ENCODE measurements at regions not wholly inside any gene's neighbourhood (a gene's known extent, or its start where the extent isn't known, plus 50 kb on each side); places are given as distances from the start of the nearest gene placed in this dataset.

DNA sequence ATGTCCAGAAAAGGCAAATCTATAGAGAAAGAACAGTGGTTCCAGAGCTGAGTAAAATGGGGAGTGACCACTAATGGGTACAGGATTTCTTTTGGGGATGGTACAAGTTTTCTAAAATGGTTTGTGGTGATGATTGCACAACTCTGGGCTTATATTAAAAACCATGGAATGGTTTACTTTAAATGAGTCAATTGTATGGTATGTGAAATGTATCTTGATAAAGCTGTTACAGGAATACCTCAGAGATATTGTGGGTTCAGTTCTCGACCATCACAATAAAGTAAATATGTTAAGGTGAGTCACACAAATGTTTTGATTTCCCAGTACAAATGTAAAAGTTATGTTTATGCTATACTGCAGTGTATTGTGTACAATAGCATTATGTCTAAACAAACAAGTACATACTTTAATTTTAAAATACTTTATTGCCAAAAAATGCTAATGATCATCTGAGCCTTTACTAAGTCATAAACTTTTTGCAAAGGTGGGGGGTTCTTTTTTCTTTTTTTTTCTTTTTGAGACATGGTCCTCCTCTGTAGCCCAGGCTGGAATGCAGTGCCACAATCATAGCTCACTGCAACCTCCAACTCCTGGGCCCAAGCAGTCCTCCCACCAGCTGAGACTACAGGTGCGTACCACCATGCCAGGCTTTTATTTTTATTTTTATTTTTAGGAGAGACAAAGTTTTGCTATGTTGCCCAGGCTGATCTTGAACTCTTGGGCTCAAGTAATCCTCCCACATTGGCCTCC, 65.9 kb downstream of the SHOC1 start:
- H3K4me3 ChIP-seq (ENCODE audit: low read depth, low read length) = no peak overlapping the region
- TF ChIP-seq, protein P1, sequence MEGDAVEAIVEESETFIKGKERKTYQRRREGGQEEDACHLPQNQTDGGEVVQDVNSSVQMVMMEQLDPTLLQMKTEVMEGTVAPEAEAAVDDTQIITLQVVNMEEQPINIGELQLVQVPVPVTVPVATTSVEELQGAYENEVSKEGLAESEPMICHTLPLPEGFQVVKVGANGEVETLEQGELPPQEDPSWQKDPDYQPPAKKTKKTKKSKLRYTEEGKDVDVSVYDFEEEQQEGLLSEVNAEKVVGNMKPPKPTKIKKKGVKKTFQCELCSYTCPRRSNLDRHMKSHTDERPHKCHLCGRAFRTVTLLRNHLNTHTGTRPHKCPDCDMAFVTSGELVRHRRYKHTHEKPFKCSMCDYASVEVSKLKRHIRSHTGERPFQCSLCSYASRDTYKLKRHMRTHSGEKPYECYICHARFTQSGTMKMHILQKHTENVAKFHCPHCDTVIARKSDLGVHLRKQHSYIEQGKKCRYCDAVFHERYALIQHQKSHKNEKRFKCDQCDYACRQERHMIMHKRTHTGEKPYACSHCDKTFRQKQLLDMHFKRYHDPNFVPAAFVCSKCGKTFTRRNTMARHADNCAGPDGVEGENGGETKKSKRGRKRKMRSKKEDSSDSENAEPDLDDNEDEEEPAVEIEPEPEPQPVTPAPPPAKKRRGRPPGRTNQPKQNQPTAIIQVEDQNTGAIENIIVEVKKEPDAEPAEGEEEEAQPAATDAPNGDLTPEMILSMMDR (IDR thresholded peaks at IDR 0.05; ENCODE audit: insufficient read depth, low read length) = no peak
- DNase-seq (ENCODE audit: low read depth) = peak; percentile 95

DNA sequence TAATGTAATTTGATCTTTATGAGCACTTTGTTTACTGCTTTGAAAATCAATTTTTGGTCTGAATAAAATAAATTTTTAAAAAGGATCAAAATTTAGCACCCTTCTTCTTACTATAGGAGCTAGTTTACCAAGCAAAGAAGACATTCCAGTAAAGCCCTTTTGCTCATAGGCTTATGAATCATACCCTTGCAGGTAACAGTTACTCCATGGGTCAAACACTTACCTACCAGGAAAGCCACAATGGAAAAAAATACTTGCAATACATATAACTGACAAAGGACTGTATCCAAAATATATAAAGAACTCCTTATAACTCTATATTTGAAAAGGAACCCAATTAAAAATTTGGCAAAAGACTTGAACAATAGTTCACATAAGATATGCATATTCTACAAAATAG, 66.6 kb downstream of the SHOC1 start:
- H3K4me3 ChIP-seq (ENCODE audit: low read depth, low read length) = no peak overlapping the region
- DNase-seq (ENCODE audit: low read depth) = no peak
- TF ChIP-seq, protein P1 (IDR thresholded peaks at IDR 0.05; ENCODE audit: insufficient read depth, low read length) = no peak

DNA sequence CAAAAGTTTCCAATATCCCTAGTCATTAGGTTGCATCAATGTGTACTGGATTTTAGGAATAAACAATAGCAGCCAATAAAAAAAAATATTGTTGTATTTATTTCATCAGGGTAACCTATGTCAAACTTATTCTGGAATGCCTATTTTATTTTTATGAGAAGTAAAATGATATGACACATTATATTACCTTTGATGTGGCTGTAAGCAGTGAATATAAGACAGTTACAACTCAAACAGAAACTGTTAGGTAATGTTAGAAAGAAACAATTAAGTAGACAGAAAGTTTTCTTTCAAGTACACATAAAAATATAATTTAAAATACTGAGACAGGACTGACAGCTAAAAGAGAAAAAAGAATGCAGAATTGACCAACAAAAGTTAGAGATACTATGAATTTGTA, 65.5 kb downstream of the GNG10 start:
- DNase-seq (ENCODE audit: low read depth) = no peak
- no peak overlapping the region for H3K4me3 ChIP-seq (ENCODE audit: low read depth, low read length)
- TF ChIP-seq, protein P1 (IDR thresholded peaks at IDR 0.05; ENCODE audit: insufficient read depth, low read length) = no peak

DNA sequence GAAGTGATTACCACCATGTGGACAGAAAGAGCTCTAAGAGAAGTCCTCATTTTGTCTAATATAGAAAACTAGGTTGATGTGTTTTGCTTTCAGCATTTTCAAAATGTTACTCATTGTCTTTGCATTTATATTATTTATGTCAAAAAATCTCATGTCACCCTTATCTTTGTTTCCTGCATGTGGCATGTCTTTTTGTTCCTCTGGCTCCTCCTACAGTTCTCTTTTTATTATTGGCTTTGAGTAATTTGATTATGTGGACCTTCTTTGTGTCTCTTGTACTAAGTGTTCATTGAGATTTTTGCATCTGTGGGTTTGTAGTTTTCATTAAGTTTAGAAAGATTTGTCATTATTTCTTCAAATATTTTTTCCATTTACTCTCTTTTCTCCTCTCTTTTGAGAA, 58.8 kb downstream of the GNG10 start:
- TF ChIP-seq, protein P1 (IDR thresholded peaks at IDR 0.05; ENCODE audit: insufficient read depth, low read length) = peak; percentile 6
- DNase-seq (ENCODE audit: low read depth) = no peak
- H3K4me3 ChIP-seq (ENCODE audit: low read depth, low read length) = no peak overlapping the region
